Spleen (tissue), 11 donors: ENCODE measurements at regions not wholly inside any gene's neighbourhood (a gene's known extent, or its start where the extent isn't known, plus 50 kb on each side); places are given as distances from the start of the nearest gene placed in this dataset.

Source experiments
- DNase-seq: peaks from one replicate; pipeline ENCODE4 v3.0.0-alpha.2; 2020
- H3K27ac ChIP-seq, 8 donors: fragments of 200-600 bp; sonication (generic) in 7 of 8; 1 replicate in 4 of 8; 2 replicates in 4 of 8; pipeline versions ENCODE4 v1.5.0 to v1.8.0; 2016 to 2021; ENCODE audit warnings: inconsistent platforms in 4 of 8, mild to moderate bottlenecking in 4 of 8, moderate library complexity in 1 of 8
- H3K27me3 ChIP-seq, 7 donors: fragments of 200-600 bp; sonication (generic) in 6 of 7; replicated peaks in 1 of 7; 1 replicate in 4 of 7; 2 replicates in 3 of 7; pipeline versions ENCODE4 v1.5.0 to v1.8.0; 2016 to 2021; ENCODE audit warnings: inconsistent platforms in 3 of 7, mild to moderate bottlenecking in 1 of 7
- H3K36me3 ChIP-seq, 6 donors: fragments of 200-600 bp; sonication (generic) in 5 of 6; 1 replicate in 4 of 6; 2 replicates in 2 of 6; pipeline versions ENCODE4 v1.5.0 to v1.8.0; 2016 to 2021; ENCODE audit warnings: inconsistent platforms in 2 of 6
- H3K4me1 ChIP-seq, 6 donors: fragments of 200-600 bp; sonication (generic) in 5 of 6; 1 replicate in 3 of 6; 2 replicates in 3 of 6; pipeline versions ENCODE4 v1.5.0 to v1.8.0; 2016 to 2021; ENCODE audit warnings: inconsistent platforms in 3 of 6
- H3K4me3 ChIP-seq, 8 donors: fragments of 200-600 bp; sonication (generic) in 7 of 8; 1 replicate in 4 of 8; 2 replicates in 4 of 8; pipeline versions ENCODE4 v1.5.0 to v1.8.0; 2016 to 2021; ENCODE audit warnings: inconsistent platforms in 4 of 8, mild to moderate bottlenecking in 4 of 8, moderate library complexity in 2 of 8
- H3K9me3 ChIP-seq, 8 donors: fragments of 200-600 bp; sonication (generic) in 7 of 8; 1 replicate in 4 of 8; 2 replicates in 4 of 8; pipeline versions ENCODE4 v1.5.0 to v1.8.0; 2016 to 2021; ENCODE audit warnings: inconsistent platforms in 4 of 8
- CTCF ChIP-seq, 11 experiments: fragments of 200-600 bp in 7 of 11; fragments of 450-650 bp in 4 of 11; sonication (generic) in 4 of 11; IDR thresholded peaks in 8 of 11; conservative IDR thresholded peaks in 3 of 11; 1 replicate in 7 of 11; 2 replicates in 4 of 11; pipeline versions ENCODE4 v1.4.0 to v1.8.0; 2016 to 2021; ENCODE audit warnings: antibody characterized with exemption in 11 of 11, inconsistent platforms in 4 of 11, mild to moderate bottlenecking in 1 of 11
- POLR2A ChIP-seq, 3 donors: fragments of 450-650 bp; IDR thresholded peaks; one replicate each; pipeline ENCODE4 v1.5.1; 2017; ENCODE audit warnings: antibody characterized with exemption in 3 of 3, mild to moderate bottlenecking in 1 of 3
- POLR2AphosphoS5 ChIP-seq, 3 donors: sonication (generic); formaldehyde crosslinking; IDR thresholded peaks; one replicate each; pipeline ENCODE4 v1.5.1; 2017; ENCODE audit warnings: antibody characterized with exemption in 3 of 3
- WGBS, 5 donors: extraction: QIAGEN DNeasy Blood & Tissue Kit in 3 of 5; methylation state at CpG; one replicate each; pipeline versions ENCODE4 v1.1.5 to v1.1.7; 2013 to 2018; 5-methylcytosine and 5-hydroxymethylcytosine counted together
- intact Hi-C: fragments of 100-400 bp; cut with DNase I; formaldehyde crosslinking; loops from one replicate; pipeline ENCODE4 v1.15.0; 2023; ENCODE audit warnings: low total_unique reads
- donor health status: healthy with polysubstance abuse.
- donor health status: DM: no; HTN: no; CAD: no; lungs with moderate emphysema.
- donor health status: DM: no; HTN: no; CAD: no.
- donor health status: Bipolar disorder and iron deficiency.
- donor health status: healthy.
- donor health status: DM: no; HTN: no; CAD: no.
- donor health status: DM: yes; HTN: yes; CAD: no.

- no peaks in the 10 kb centered on the region for H3K9me3 ChIP-seq
- no peak for DNase-seq
- H3K4me3 ChIP-seq: no peak overlapping the region
- WGBS, 5 donors: 28 to 41% (median 35%) methylated on average over 1 of the region's 1 CpG
- H3K27ac ChIP-seq: no peak overlapping the region
- no peaks in the 10 kb centered on the region for H3K36me3 ChIP-seq
- TF ChIP-seq POLR2AphosphoS5 (IDR thresholded peaks at IDR 0.05): no peak
- TF ChIP-seq CTCF (IDR thresholded peaks at IDR 0.05 in 8 of 11, conservative IDR thresholded peaks at IDR 0.05 in 3 of 11): no peak
- no peak for TF ChIP-seq POLR2A (IDR thresholded peaks at IDR 0.05)
- intact Hi-C loops: no loop called here
- H3K4me1 ChIP-seq: no peaks in the 10 kb centered on the region
- no peaks in the 10 kb centered on the region for H3K27me3 ChIP-seq
Measured at GRCh38 chr4:111230265-111230664, 607.4 kb upstream of the PITX2 start.

- Histone ChIP-seq H3K4me1 (no peaks in the 10 kb centered on the region), H3K36me3 (no peaks in the 10 kb centered on the region), H3K9me3 (no peaks in the 10 kb centered on the region), H3K27me3 (no peaks in the 10 kb centered on the region), H3K27ac (no peak overlapping the region), H3K4me3 (no peak overlapping the region)
- intact Hi-C loops: no loop called here
- 49 to 71% (median 63%) methylated on average over 4 of the region's 4 CpGs for WGBS, 5 donors
- no peak for TF ChIP-seq POLR2AphosphoS5 (IDR thresholded peaks at IDR 0.05)
- DNase-seq: no peak
Measured at GRCh38 chr4:111231281-111231680, 608.4 kb upstream of the PITX2 start.

- Histone ChIP-seq H3K27ac (no peak overlapping the region), H3K4me1 (no peaks in the 10 kb centered on the region), H3K4me3 (no peak overlapping the region), H3K9me3 (no peaks in the 10 kb centered on the region), H3K27me3 (no peaks in the 10 kb centered on the region), H3K36me3 (no peaks in the 10 kb centered on the region)
- DNase-seq: no peak
- intact Hi-C loops: no loop called here
- no peak for TF ChIP-seq CTCF (IDR thresholded peaks at IDR 0.05 in 8 of 11, conservative IDR thresholded peaks at IDR 0.05 in 3 of 11)
- no peak for TF ChIP-seq POLR2A (IDR thresholded peaks at IDR 0.05)
- TF ChIP-seq POLR2AphosphoS5 (IDR thresholded peaks at IDR 0.05): no peak
- 65 to 70% (median 68%) methylated on average over 8 of the region's 8 CpGs for WGBS, 5 donors
Measured at GRCh38 chr4:111234939-111235338, 612.1 kb upstream of the PITX2 start.

GRCh38 chr4:111263836-111264235, 641.0 kb upstream of the PITX2 start:
- intact Hi-C loops: no loop called here
- Histone ChIP-seq H3K4me3 (no peak overlapping the region), H3K36me3 (no peaks in the 10 kb centered on the region), H3K27ac (no peak overlapping the region), H3K9me3 (no peaks in the 10 kb centered on the region), H3K27me3 (no peaks in the 10 kb centered on the region), H3K4me1 (no peaks in the 10 kb centered on the region)
- WGBS, 5 donors: 67 to 83% (median 83%) methylated on average over 5 of the region's 5 CpGs
- TF ChIP-seq POLR2AphosphoS5 (IDR thresholded peaks at IDR 0.05) (no peak), POLR2A (IDR thresholded peaks at IDR 0.05) (no peak), CTCF (IDR thresholded peaks at IDR 0.05 in 8 of 11, conservative IDR thresholded peaks at IDR 0.05 in 3 of 11) (no peak)
- DNase-seq: no peak

- no peak overlapping the region for H3K27ac ChIP-seq
- DNase-seq: no peak
- H3K27me3 ChIP-seq: no peaks in the 10 kb centered on the region
Measured at GRCh38 chr4:111266937-111267336, 644.1 kb upstream of the PITX2 start.

More at GRCh38 chr4:111266937-111267336, 644.1 kb upstream of the PITX2 start:
- Histone ChIP-seq H3K4me3 (no peak overlapping the region), H3K36me3 (no peaks in the 10 kb centered on the region), H3K4me1 (no peaks in the 10 kb centered on the region), H3K9me3 (no peaks in the 10 kb centered on the region)
- TF ChIP-seq POLR2A (IDR thresholded peaks at IDR 0.05): no peak
- TF ChIP-seq CTCF (IDR thresholded peaks at IDR 0.05 in 8 of 11, conservative IDR thresholded peaks at IDR 0.05 in 3 of 11): no peak
- no peak for TF ChIP-seq POLR2AphosphoS5 (IDR thresholded peaks at IDR 0.05)
- intact Hi-C loops: no loop called here
- 64 to 77% (median 70%) methylated on average over 5 of the region's 5 CpGs for WGBS, 5 donors
